B cell (primary cell): ENCODE measurements at regions not wholly inside any gene's neighbourhood (a gene's known extent, or its start where the extent isn't known, plus 50 kb on each side); places are given as distances from the start of the nearest gene placed in this dataset.

Source experiments
- ATAC-seq: fragments of 200-7000 bp; cut with Tn5 transposase; one replicate; pipeline ENCODE4 v1.10.0; 2021; ENCODE audit warnings: low read depth, mild to moderate bottlenecking, moderate number of reproducible peaks, moderate library complexity
- CTCF ChIA-PET: fragments of 350-600 bp; sonication (Branson Sonifier 250); formaldehyde crosslinking; loops from one replicate; lab custom pipeline; 2021; ENCODE audit warnings: antibody characterized with exemption, inconsistent platforms; lab: Charles Lee
- POLR2A ChIA-PET: fragments of 350-600 bp; sonication (Branson Sonifier 250); formaldehyde crosslinking; loops from one replicate; lab custom pipeline; 2021; ENCODE audit warnings: antibody characterized with exemption; lab: Charles Lee
- DNase-seq: peaks from one replicate; pipeline ENCODE4 v3.0.0; 2013
- H2AFZ ChIP-seq: 2 replicates; pipeline ENCODE4 v1.6.1; 2012; ENCODE audit warnings: mild to moderate bottlenecking, low read depth, low read length; ENCODE audit not compliant: insufficient read depth, poor library complexity, severe bottlenecking
- H3K27ac ChIP-seq, 2 donors: 1 replicate in 1 of 2; 2 replicates in 1 of 2; pipeline ENCODE4 v1.5.1; 2012 to 2013; ENCODE audit warnings: low read length in 2 of 2, mild to moderate bottlenecking in 2 of 2, moderate library complexity in 1 of 2
- H3K27me3 ChIP-seq, 4 experiments: fragments of 200-600 bp in 1 of 4; sonication (generic) in 1 of 4; replicated peaks in 1 of 4; 1 replicate in 2 of 4; 2 replicates in 2 of 4; pipeline versions ENCODE4 v1.6.1 to v1.7.0; 2013 to 2016; ENCODE audit warnings: low read length in 3 of 4, mild to moderate bottlenecking in 2 of 4, mixed read lengths in 1 of 4, moderate library complexity in 1 of 4; ENCODE audit not compliant: insufficient read depth in 4 of 4, control insufficient read depth in 3 of 4; ENCODE audit errors: control extremely low read depth in 1 of 4
- H3K36me3 ChIP-seq, 2 experiments: replicated peaks in 1 of 2; 1 replicate in 1 of 2; 2 replicates in 1 of 2; pipeline versions ENCODE4 v1.6.1 to v1.7.1; 2013; ENCODE audit warnings: low read length in 1 of 2; ENCODE audit not compliant: insufficient read depth in 2 of 2, control insufficient read depth in 1 of 2; ENCODE audit errors: control extremely low read depth in 1 of 2, extremely low read depth in 1 of 2
- H3K4me1 ChIP-seq, 2 donors: fragments of 200-600 bp in 1 of 2; sonication (generic) in 1 of 2; 1 replicate in 1 of 2; 2 replicates in 1 of 2; pipeline versions ENCODE4 v1.5.1 to v1.6.1; 2013 to 2017; ENCODE audit warnings: low read length in 2 of 2; ENCODE audit not compliant: control insufficient read depth in 2 of 2, insufficient read depth in 2 of 2
- H3K4me2 ChIP-seq: replicated peaks from 2 replicates; pipeline ENCODE3; 2012; ENCODE audit warnings: mild to moderate bottlenecking, low read depth, low read length; ENCODE audit not compliant: poor library complexity, severe bottlenecking
- H3K4me3 ChIP-seq, 5 experiments: fragments of 200-600 bp in 1 of 5; sonication (generic) in 1 of 5; 1 replicate in 3 of 5; 2 replicates in 2 of 5; pipeline versions ENCODE4 v1.5.1 to v1.7.0; 2011 to 2016; ENCODE audit warnings: low read length in 4 of 5, mild to moderate bottlenecking in 4 of 5, low read depth in 2 of 5, control low read depth in 1 of 5, moderate library complexity in 1 of 5; ENCODE audit not compliant: insufficient read depth in 1 of 5; ENCODE audit errors: control extremely low read depth in 1 of 5, extremely low read depth in 1 of 5
- H3K79me2 ChIP-seq: fragments of 200-600 bp; sonication (generic); one replicate; pipeline ENCODE4 v1.6.0; 2016; ENCODE audit warnings: low read length; ENCODE audit not compliant: control insufficient read depth, insufficient read depth
- H3K9ac ChIP-seq: fragments of 200-600 bp; sonication (generic); 2 replicates; pipeline ENCODE4 v1.6.1; 2017; ENCODE audit warnings: mild to moderate bottlenecking, low read length, moderate library complexity
- H3K9me3 ChIP-seq, 3 donors: one replicate each; pipeline versions ENCODE4 v1.6.1 to v1.7.1; 2013; ENCODE audit warnings: low read length in 2 of 3; ENCODE audit not compliant: control insufficient read depth in 2 of 3, insufficient read depth in 1 of 3; ENCODE audit errors: control extremely low read depth in 1 of 3
- H4K20me1 ChIP-seq: 2 replicates; pipeline ENCODE4 v1.6.0; 2012; ENCODE audit warnings: mild to moderate bottlenecking, low read length; ENCODE audit not compliant: insufficient read depth, control insufficient read depth, poor library complexity, severe bottlenecking
- H3K27ac Mint-ChIP-seq: one replicate; pipeline ENCODE4 v1.8.0; 2021; ENCODE audit warnings: mixed read lengths
- H3K27me3 Mint-ChIP-seq: one replicate; pipeline ENCODE4 v1.8.0; 2021; ENCODE audit warnings: mixed read lengths
- H3K4me1 Mint-ChIP-seq: one replicate; pipeline ENCODE4 v1.8.0; 2021; ENCODE audit warnings: mixed read lengths
- H3K4me3 Mint-ChIP-seq: one replicate; pipeline ENCODE4 v1.8.0; 2021; ENCODE audit warnings: mixed read lengths
- H3K9me3 Mint-ChIP-seq: one replicate; pipeline ENCODE4 v1.8.0; 2022; ENCODE audit warnings: mixed read lengths; ENCODE audit not compliant: insufficient read depth
- EZH2 ChIP-seq: IDR thresholded peaks from 2 replicates; pipeline ENCODE4 v1.6.1; 2012; ENCODE audit warnings: borderline replicate concordance, low read depth, mild to moderate bottlenecking, moderate library complexity, low read length; ENCODE audit not compliant: insufficient read depth, poor library complexity, severe bottlenecking
- WGBS: methylation state at CpG from one replicate; pipeline ENCODE4 v1.1.5; 2013; ENCODE audit warnings: missing lambda C conversion rate; ENCODE audit not compliant: insufficient coverage; 5-methylcytosine and 5-hydroxymethylcytosine counted together
- intact Hi-C: fragments of 100-400 bp; cut with micrococcal nuclease; formaldehyde crosslinking; loops from one replicate; pipeline ENCODE4 v1.10.0; 2022
- TF ChIP-seq, protein P1 (sequence below): fragments of 200-600 bp; IDR thresholded peaks from one replicate; pipeline ENCODE4 v1.8.0; 2022; ENCODE audit warnings: antibody characterized with exemption, mild to moderate bottlenecking

- no peak overlapping the region for H3K27ac ChIP-seq
- ChIA-PET CTCF (no interaction called here), POLR2A (no interaction called here)
- no peak overlapping the region for H2AFZ ChIP-seq
- Mint-ChIP-seq H3K4me1 (peaks cover 40% of the 10 kb centered on the region), H3K27ac (peak overlapping the region; percentile 47), H3K9me3 (no peaks in the 10 kb centered on the region), H3K27me3 (no peaks in the 10 kb centered on the region), H3K4me3 (no peak overlapping the region)
- 67% methylated on average over 1 of the region's 3 CpGs for WGBS
- peak; percentile 17 for DNase-seq
- no peak overlapping the region for H3K4me2 ChIP-seq
- H3K36me3 ChIP-seq: no peaks in the 10 kb centered on the region
- no peak for ATAC-seq
- H3K4me3 ChIP-seq: no peak overlapping the region
- H3K4me1 ChIP-seq: peaks cover 0 to 13% of the 10 kb centered on the region in 2 donors
- H4K20me1 ChIP-seq: no peaks in the 10 kb centered on the region
- no peaks in the 10 kb centered on the region for H3K27me3 ChIP-seq
- TF ChIP-seq EZH2: no peak
- TF ChIP-seq, protein P1, sequence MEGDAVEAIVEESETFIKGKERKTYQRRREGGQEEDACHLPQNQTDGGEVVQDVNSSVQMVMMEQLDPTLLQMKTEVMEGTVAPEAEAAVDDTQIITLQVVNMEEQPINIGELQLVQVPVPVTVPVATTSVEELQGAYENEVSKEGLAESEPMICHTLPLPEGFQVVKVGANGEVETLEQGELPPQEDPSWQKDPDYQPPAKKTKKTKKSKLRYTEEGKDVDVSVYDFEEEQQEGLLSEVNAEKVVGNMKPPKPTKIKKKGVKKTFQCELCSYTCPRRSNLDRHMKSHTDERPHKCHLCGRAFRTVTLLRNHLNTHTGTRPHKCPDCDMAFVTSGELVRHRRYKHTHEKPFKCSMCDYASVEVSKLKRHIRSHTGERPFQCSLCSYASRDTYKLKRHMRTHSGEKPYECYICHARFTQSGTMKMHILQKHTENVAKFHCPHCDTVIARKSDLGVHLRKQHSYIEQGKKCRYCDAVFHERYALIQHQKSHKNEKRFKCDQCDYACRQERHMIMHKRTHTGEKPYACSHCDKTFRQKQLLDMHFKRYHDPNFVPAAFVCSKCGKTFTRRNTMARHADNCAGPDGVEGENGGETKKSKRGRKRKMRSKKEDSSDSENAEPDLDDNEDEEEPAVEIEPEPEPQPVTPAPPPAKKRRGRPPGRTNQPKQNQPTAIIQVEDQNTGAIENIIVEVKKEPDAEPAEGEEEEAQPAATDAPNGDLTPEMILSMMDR: no peak
- no peaks in the 10 kb centered on the region for H3K79me2 ChIP-seq
- no peak overlapping the region for H3K9ac ChIP-seq
- H3K9me3 ChIP-seq: no peaks in the 10 kb centered on the region
- intact Hi-C loops: no loop called here
Observed at GRCh38 chr3:189567766-189568420, 63.3 kb upstream of the TP63 start.

DNA sequence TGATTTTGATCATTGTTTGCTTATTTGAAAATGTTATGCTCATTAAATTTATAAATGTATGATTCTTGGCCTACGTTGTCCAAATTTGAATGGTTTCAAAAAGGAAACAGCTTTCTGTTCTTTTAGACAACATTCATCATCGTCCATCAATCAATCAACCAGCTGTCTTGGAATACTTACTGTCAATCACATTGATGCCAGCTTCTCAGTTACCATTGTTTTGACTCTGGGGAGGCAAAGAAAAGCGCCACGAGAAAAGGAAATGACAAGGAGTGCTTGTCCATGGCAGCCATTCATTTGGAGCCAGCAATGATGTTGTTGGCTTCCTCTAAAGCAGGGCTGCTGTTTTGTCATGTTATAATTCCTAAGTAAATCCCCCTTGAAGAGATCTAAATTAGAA, 62.2 kb upstream of the TP63 start:
- Histone ChIP-seq H2AFZ (no peak overlapping the region), H3K4me1 (peaks cover 0 to 13% of the 10 kb centered on the region in 2 donors), H3K4me2 (no peak overlapping the region), H3K4me3 (no peak overlapping the region), H3K36me3 (no peaks in the 10 kb centered on the region), H3K79me2 (no peaks in the 10 kb centered on the region), H3K27ac (no peak overlapping the region), H4K20me1 (no peaks in the 10 kb centered on the region), H3K9me3 (no peaks in the 10 kb centered on the region), H3K9ac (no peak overlapping the region), H3K27me3 (no peaks in the 10 kb centered on the region)
- POLR2A ChIA-PET: no interaction called here
- WGBS: 58% methylated on average over 2 of the region's 4 CpGs
- intact Hi-C loops: no loop called here
- Mint-ChIP-seq H3K9me3 (no peaks in the 10 kb centered on the region), H3K27me3 (no peaks in the 10 kb centered on the region), H3K4me1 (peaks cover 39% of the 10 kb centered on the region), H3K4me3 (no peak overlapping the region), H3K27ac (no peak overlapping the region)
- ATAC-seq: no peak
- DNase-seq: no peak
- CTCF ChIA-PET: no interaction called here
- TF ChIP-seq, protein P1: no peak
- no peak for TF ChIP-seq EZH2
